Vagina (tissue), 2 donors: ENCODE measurements at regions not wholly inside any gene's neighbourhood (a gene's known extent, or its start where the extent isn't known, plus 50 kb on each side); places are given as distances from the start of the nearest gene placed in this dataset.
A peak's percentile ranks its signal among the peaks of the same experiment; 100 is the strongest.
"Not testable (repeated sequence)": the region's sequence is repeated elsewhere in the genome, so short reads cannot be mapped to it uniquely, and the experiment has no call there.

ENCODE experiments used
- DNase-seq, 2 donors: peaks; one replicate each; pipeline ENCODE4 v3.0.0-alpha.2; 2017; ENCODE audit errors: extremely low spot score in 2 of 2
- H3K27ac ChIP-seq: fragments of 200-600 bp; sonication (generic); one replicate; pipeline ENCODE4 v1.5.1; 2019
- H3K27me3 ChIP-seq: fragments of 200-600 bp; sonication (generic); one replicate; pipeline ENCODE4 v1.5.1; 2019
- H3K36me3 ChIP-seq, 2 donors: fragments of 200-600 bp; sonication (generic); one replicate each; pipeline ENCODE4 v1.5.1; 2017 to 2019
- H3K4me1 ChIP-seq: fragments of 200-600 bp; sonication (generic); one replicate; pipeline ENCODE4 v1.5.1; 2019
- H3K4me3 ChIP-seq, 2 donors: fragments of 200-600 bp; sonication (generic); 1 replicate in 1 of 2; 2 replicates in 1 of 2; pipeline ENCODE4 v1.5.1; 2016 to 2019
- H3K9me3 ChIP-seq: fragments of 200-600 bp; sonication (generic); one replicate; pipeline ENCODE4 v1.5.1; 2019
- CTCF ChIP-seq, 3 experiments: fragments of 450-650 bp in 2 of 3; fragments of 200-600 bp in 1 of 3; sonication (generic) in 1 of 3; IDR thresholded peaks; one replicate each; pipeline ENCODE4 v1.5.1; 2017 to 2019; ENCODE audit warnings: antibody characterized with exemption in 3 of 3, mild to moderate bottlenecking in 2 of 3, moderate library complexity in 2 of 3
- POLR2A ChIP-seq, 2 donors: fragments of 450-650 bp; IDR thresholded peaks; one replicate each; pipeline ENCODE4 v1.6.1; 2017; ENCODE audit warnings: antibody characterized with exemption in 2 of 2, mild to moderate bottlenecking in 2 of 2, moderate library complexity in 2 of 2
- POLR2AphosphoS5 ChIP-seq, 2 donors: sonication (generic); formaldehyde crosslinking; IDR thresholded peaks; one replicate each; pipeline ENCODE4 v1.9.0; 2017; ENCODE audit warnings: antibody characterized with exemption in 2 of 2, mild to moderate bottlenecking in 2 of 2, low read depth in 1 of 2; ENCODE audit not compliant: insufficient read depth in 1 of 2
- intact Hi-C: fragments of 100-400 bp; cut with DNase I; formaldehyde crosslinking; loops from one replicate; pipeline ENCODE4 v1.15.1; 2023

- H3K4me1 ChIP-seq, H3K36me3 ChIP-seq, intact Hi-C loops, DNase-seq, H3K9me3 ChIP-seq, H3K27me3 ChIP-seq: not testable (repeated sequence)
- H3K4me3 ChIP-seq: peak overlapping the region; percentile 39 to 51
- H3K27ac ChIP-seq: peak overlapping the region; percentile 9
- TF ChIP-seq POLR2AphosphoS5 (IDR thresholded peaks at IDR 0.05; ENCODE audit: insufficient read depth in 1 of 2, low read depth in 1 of 2): peak in 1 of 2 donors; percentile 72
Measured at GRCh38 chr6:27824211-27825024, 87.8 kb downstream of the OR2B2 start.

GRCh38 chr6:27823714-27824210 lies 88.4 kb downstream of the OR2B2 start:
- intact Hi-C loops, H3K27ac ChIP-seq, H3K9me3 ChIP-seq, H3K27me3 ChIP-seq, H3K36me3 ChIP-seq, DNase-seq, H3K4me1 ChIP-seq: not testable (repeated sequence)
- peak in 1 of 2 donors; percentile 67 for TF ChIP-seq POLR2AphosphoS5 (IDR thresholded peaks at IDR 0.05; ENCODE audit: insufficient read depth in 1 of 2, low read depth in 1 of 2)
- H3K4me3 ChIP-seq: peak overlapping the region; percentile 25 to 39

GRCh38 chr6:27816906-27817305 lies 95.3 kb downstream of the OR2B2 start:
- DNase-seq: no peak
- Histone ChIP-seq H3K4me3 (no peak overlapping the region), H3K36me3 (no peaks in the 10 kb centered on the region), H3K27ac (no peak overlapping the region), H3K27me3 (no peaks in the 10 kb centered on the region), H3K9me3 (no peaks in the 10 kb centered on the region), H3K4me1 (no peaks in the 10 kb centered on the region)
- no peak for TF ChIP-seq CTCF (IDR thresholded peaks at IDR 0.05)
- no peak for TF ChIP-seq POLR2AphosphoS5 (IDR thresholded peaks at IDR 0.05; ENCODE audit: insufficient read depth in 1 of 2, low read depth in 1 of 2)
- TF ChIP-seq POLR2A (IDR thresholded peaks at IDR 0.05): no peak
- intact Hi-C loops: no loop called here

- no peak for DNase-seq
- intact Hi-C loops: no loop called here
- no peaks in the 10 kb centered on the region for H3K9me3 ChIP-seq
- no peaks in the 10 kb centered on the region for H3K27me3 ChIP-seq
- TF ChIP-seq POLR2A (IDR thresholded peaks at IDR 0.05) (peak in 1 of 2 donors; percentile 30), CTCF (IDR thresholded peaks at IDR 0.05) (no peak), POLR2AphosphoS5 (IDR thresholded peaks at IDR 0.05; ENCODE audit: insufficient read depth in 1 of 2, low read depth in 1 of 2) (peak; percentile 62 to 65)
- peak overlapping the region; percentile 35 to 44 for H3K4me3 ChIP-seq
- no peaks in the 10 kb centered on the region for H3K36me3 ChIP-seq
- peaks cover 12% of the 10 kb centered on the region for H3K4me1 ChIP-seq
- no peak overlapping the region for H3K27ac ChIP-seq
Measured at GRCh38 chr6:27814665-27815424, 97.4 kb downstream of the OR2B2 start.

GRCh38 chr6:27814415-27814664 lies 97.9 kb downstream of the OR2B2 start:
- H3K36me3 ChIP-seq, H3K27ac ChIP-seq, H3K9me3 ChIP-seq, intact Hi-C loops, DNase-seq, H3K27me3 ChIP-seq: not testable (repeated sequence)
- Histone ChIP-seq H3K4me1 (peaks cover 12% of the 10 kb centered on the region), H3K4me3 (peak overlapping the region in 1 of 2 donors; percentile 35)

- no peak overlapping the region for H3K4me3 ChIP-seq
- peaks cover 12% of the 10 kb centered on the region for H3K4me1 ChIP-seq
- no peaks in the 10 kb centered on the region for H3K27me3 ChIP-seq
- intact Hi-C loops: no loop called here
- H3K27ac ChIP-seq: no peak overlapping the region
- no peaks in the 10 kb centered on the region for H3K9me3 ChIP-seq
- no peaks in the 10 kb centered on the region for H3K36me3 ChIP-seq
- TF ChIP-seq CTCF (IDR thresholded peaks at IDR 0.05): no peak
- no peak for TF ChIP-seq POLR2A (IDR thresholded peaks at IDR 0.05)
- TF ChIP-seq POLR2AphosphoS5 (IDR thresholded peaks at IDR 0.05; ENCODE audit: insufficient read depth in 1 of 2, low read depth in 1 of 2): no peak
- DNase-seq: no peak
Measured at GRCh38 chr6:27812805-27813492, 99.2 kb downstream of the OR2B2 start.
